HG02759 (cell line): ENCODE measurements at regions not wholly inside any gene's neighbourhood (a gene's known extent, or its start where the extent isn't known, plus 50 kb on each side); places are given as distances from the start of the nearest gene placed in this dataset.

Source experiments
- ATAC-seq: cut with Tn5 transposase; IDR thresholded peaks from one replicate; pipeline ENCODE4 v1.9.1; 2021; ENCODE audit warnings: mild to moderate bottlenecking, moderate library complexity; ENCODE audit not compliant: unreplicated experiment

GRCh38 chr1:5751163-5751540 is 241.1 kb downstream of the NPHP4 start:
- ATAC-seq: no peak

- ATAC-seq: no peak
Observed at GRCh38 chr1:5750186-5751162, 241.8 kb downstream of the NPHP4 start.

GRCh38 chr1:5748286-5749225 is 243.7 kb downstream of the NPHP4 start:
- no peak for ATAC-seq

GRCh38 chr1:5747426-5748285 is 244.6 kb downstream of the NPHP4 start:
- no peak for ATAC-seq

GRCh38 chr1:5746611-5747425 is 245.4 kb downstream of the NPHP4 start:
- no peak for ATAC-seq

- ATAC-seq: peak; percentile 63
Observed at GRCh38 chr1:5745800-5746610, 246.2 kb downstream of the NPHP4 start.

- no peak for ATAC-seq
Observed at GRCh38 chr1:5744911-5745799, 247.1 kb downstream of the NPHP4 start.

GRCh38 chr1:5744341-5744740 is 247.9 kb downstream of the NPHP4 start:
- ATAC-seq: no peak

GRCh38 chr1:5743435-5744095 is 248.7 kb downstream of the NPHP4 start:
- no peak for ATAC-seq

GRCh38 chr1:5742801-5743200 is 249.4 kb downstream of the NPHP4 start:
- no peak for ATAC-seq

GRCh38 chr1:5742032-5742431 is 250.2 kb downstream of the NPHP4 start:
- no peak for ATAC-seq

- ATAC-seq: no peak
Observed at GRCh38 chr1:5740865-5741860, 251.1 kb downstream of the NPHP4 start.

GRCh38 chr1:5740450-5740849 is 251.8 kb downstream of the NPHP4 start:
- no peak for ATAC-seq

GRCh38 chr1:5739561-5740078 is 252.6 kb downstream of the NPHP4 start:
- no peak for ATAC-seq

GRCh38 chr1:5738911-5739462 is 253.2 kb downstream of the NPHP4 start:
- ATAC-seq: no peak

GRCh38 chr1:5737081-5737480 is 255.1 kb downstream of the NPHP4 start:
- ATAC-seq: no peak
